Activated naive CD4-positive, alpha-beta T cell treated with anti-CD3 and anti-CD28 coated beads for 36 hours (primary cell): ENCODE measurements at regions not wholly inside any gene's neighbourhood (a gene's known extent, or its start where the extent isn't known, plus 50 kb on each side); places are given as distances from the start of the nearest gene placed in this dataset.

Experiments
- CTCF ChIA-PET: fragments of 350-600 bp; sonication (Branson Sonifier 250); formaldehyde crosslinking; loops from one replicate; lab custom pipeline; 2021; ENCODE audit warnings: antibody characterized with exemption; lab: Charles Lee
- DNase-seq: peaks from one replicate; pipeline ENCODE4 v3.0.0-alpha.2; 2020
- H3K27ac Mint-ChIP-seq: one replicate; pipeline ENCODE4 v1.8.0; 2021; ENCODE audit warnings: mild to moderate bottlenecking, mixed read lengths
- H3K27me3 Mint-ChIP-seq: one replicate; pipeline ENCODE4 v1.8.0; 2021; ENCODE audit warnings: low read depth, mixed read lengths
- H3K36me3 Mint-ChIP-seq: one replicate; pipeline ENCODE4 v1.8.0; 2021; ENCODE audit warnings: low read depth, mixed read lengths
- H3K4me1 Mint-ChIP-seq: one replicate; pipeline ENCODE4 v1.8.0; 2021; ENCODE audit warnings: low read depth, mixed read lengths
- H3K4me3 Mint-ChIP-seq: one replicate; pipeline ENCODE4 v1.8.0; 2021; ENCODE audit warnings: mild to moderate bottlenecking, moderate library complexity, mixed read lengths
- H3K9me3 Mint-ChIP-seq: one replicate; pipeline ENCODE4 v1.8.0; 2021; ENCODE audit warnings: mixed read lengths
- intact Hi-C: fragments of 100-400 bp; cut with micrococcal nuclease; formaldehyde crosslinking; loops from one replicate; pipeline ENCODE4 v1.15.1; 2023

DNA sequence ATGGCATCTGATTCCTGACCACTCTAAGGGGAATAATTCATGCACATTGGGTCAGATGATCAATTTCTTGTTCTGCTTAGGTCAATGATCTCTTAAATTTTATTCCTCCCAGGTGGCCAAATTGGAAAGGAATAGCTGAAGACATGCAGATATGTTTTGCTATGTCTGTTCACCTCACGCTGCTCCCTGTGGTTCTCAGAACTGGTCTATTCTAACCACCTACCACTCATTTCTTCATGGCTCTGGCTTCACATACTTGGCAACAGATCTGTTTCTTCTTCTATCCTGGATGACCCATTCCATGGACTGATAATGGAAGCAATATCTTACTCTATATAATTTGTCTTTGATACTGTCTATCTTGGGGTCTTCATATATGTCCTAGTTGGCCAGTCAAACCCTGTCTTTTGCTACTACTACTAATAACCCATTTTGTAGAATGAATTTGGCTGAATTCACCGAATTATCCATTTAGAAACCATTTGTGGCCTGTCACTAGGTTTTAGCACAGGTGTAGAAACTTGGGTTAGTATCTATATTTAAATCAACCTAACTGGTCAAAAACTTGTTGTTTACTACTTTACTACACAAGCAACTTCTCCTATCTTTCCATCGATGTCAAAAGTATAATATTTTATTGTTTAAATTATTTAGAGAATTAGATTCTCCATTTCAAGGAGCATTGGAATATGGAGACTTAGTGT, 650.9 kb downstream of the TLE4 start:
- intact Hi-C loops = no loop called here
- Mint-ChIP-seq H3K27ac (no peak overlapping the region), H3K4me1 (no peaks in the 10 kb centered on the region), H3K9me3 (no peaks in the 10 kb centered on the region), H3K36me3 (no peaks in the 10 kb centered on the region), H3K27me3 (no peaks in the 10 kb centered on the region), H3K4me3 (no peak overlapping the region)
- DNase-seq = no peak
- CTCF ChIA-PET = no interaction called here

- CTCF ChIA-PET = no interaction called here
- H3K27ac Mint-ChIP-seq = no peak overlapping the region
- no peaks in the 10 kb centered on the region for H3K9me3 Mint-ChIP-seq
- H3K27me3 Mint-ChIP-seq = no peaks in the 10 kb centered on the region
- intact Hi-C loops = no loop called here
- H3K36me3 Mint-ChIP-seq = no peaks in the 10 kb centered on the region
- no peak overlapping the region for H3K4me3 Mint-ChIP-seq
- no peaks in the 10 kb centered on the region for H3K4me1 Mint-ChIP-seq
- DNase-seq = no peak
Observed at GRCh38 chr9:80218328-80218727, 646.6 kb downstream of the TLE4 start.

DNA sequence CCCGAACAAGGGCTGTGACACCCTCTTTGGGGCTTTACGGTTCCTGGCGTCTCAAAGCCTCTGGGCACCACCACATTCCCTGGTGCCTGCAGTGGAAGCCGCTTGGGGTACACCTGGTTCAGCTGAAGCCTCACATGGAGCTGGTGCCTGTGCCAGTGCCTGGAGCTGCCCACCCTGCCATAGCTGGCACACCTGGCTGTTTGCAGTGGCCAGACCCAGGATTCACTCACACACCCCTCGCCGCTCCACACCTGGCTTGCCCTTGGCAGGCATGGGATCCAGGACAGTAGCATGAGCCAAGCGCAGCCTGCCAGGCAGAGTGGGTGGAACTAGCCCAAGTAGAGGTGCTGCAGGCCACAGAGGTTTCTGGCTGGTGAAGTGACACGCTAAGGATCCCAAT, 641.8 kb downstream of the TLE4 start:
- CTCF ChIA-PET = no interaction called here
- intact Hi-C loops = no loop called here
- DNase-seq = no peak
- no peak overlapping the region for H3K4me3 Mint-ChIP-seq
- H3K4me1 Mint-ChIP-seq = no peaks in the 10 kb centered on the region
- no peaks in the 10 kb centered on the region for H3K27me3 Mint-ChIP-seq
- peaks cover 9% of the 10 kb centered on the region for H3K9me3 Mint-ChIP-seq
- H3K36me3 Mint-ChIP-seq = no peaks in the 10 kb centered on the region
- H3K27ac Mint-ChIP-seq = no peak overlapping the region

DNA sequence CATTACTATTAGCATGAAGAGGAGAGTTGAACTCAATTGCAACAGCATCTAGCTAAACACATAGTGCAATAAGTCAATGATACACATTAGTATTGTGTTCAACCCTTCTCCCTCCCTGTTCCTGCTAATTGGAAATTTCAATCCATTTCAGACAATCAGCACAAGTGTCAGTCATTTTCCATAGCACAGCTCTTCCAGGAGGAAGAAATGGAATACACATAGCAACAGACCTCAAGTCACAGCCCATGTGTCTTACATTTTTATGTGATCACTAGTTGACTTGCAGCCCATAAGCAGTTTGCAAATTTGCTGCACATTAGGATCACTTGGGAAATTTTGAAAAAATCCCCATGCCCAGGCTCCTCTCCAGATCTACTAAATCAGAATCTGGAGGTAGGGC, 636.9 kb downstream of the TLE4 start:
- no peak overlapping the region for H3K4me3 Mint-ChIP-seq
- intact Hi-C loops = no loop called here
- no peaks in the 10 kb centered on the region for H3K4me1 Mint-ChIP-seq
- H3K27ac Mint-ChIP-seq = no peak overlapping the region
- H3K36me3 Mint-ChIP-seq = no peaks in the 10 kb centered on the region
- CTCF ChIA-PET = no interaction called here
- no peaks in the 10 kb centered on the region for H3K27me3 Mint-ChIP-seq
- DNase-seq = no peak
- peaks cover 11% of the 10 kb centered on the region for H3K9me3 Mint-ChIP-seq

DNA sequence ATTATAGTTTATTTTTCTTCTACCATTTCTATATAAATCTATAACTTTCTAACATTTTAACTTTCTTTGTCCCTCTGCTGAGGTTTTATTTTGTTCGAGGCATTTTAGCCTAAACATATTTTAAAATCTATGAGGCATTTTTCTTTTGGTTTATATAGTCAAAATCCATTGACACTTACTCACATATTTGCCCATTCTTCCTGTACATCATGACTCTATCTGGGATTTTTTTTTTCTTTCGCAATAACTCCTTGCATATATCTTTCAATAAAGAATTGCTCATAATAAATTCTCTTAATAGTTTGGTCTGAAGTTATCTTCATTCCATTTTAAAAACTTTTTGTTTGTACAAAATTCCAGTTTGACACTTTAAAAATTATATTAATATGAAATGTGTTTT, 632.3 kb downstream of the TLE4 start:
- no peaks in the 10 kb centered on the region for H3K27me3 Mint-ChIP-seq
- no peaks in the 10 kb centered on the region for H3K4me1 Mint-ChIP-seq
- CTCF ChIA-PET = no interaction called here
- DNase-seq = no peak
- intact Hi-C loops = no loop called here
- H3K9me3 Mint-ChIP-seq = peaks cover 2% of the 10 kb centered on the region
- H3K36me3 Mint-ChIP-seq = no peaks in the 10 kb centered on the region
- no peak overlapping the region for H3K27ac Mint-ChIP-seq
- H3K4me3 Mint-ChIP-seq = no peak overlapping the region

DNA sequence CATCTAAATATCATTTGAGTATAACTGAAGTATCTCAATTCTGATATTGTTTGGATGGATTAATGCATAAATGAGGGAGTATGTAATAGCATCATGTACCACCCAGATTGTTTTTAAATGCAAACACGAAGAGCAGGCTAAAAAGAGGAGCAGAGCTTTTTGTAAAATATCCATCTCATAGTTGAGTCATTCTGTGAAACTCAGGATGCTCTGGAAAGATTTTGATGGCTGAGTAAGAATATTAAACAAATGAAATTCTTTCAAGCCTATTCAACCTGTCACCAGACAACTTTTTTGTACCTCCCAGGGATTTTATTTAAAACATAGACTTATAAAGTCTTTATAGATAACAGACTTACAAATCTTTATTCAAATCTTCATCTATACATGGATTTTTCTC, 625.9 kb downstream of the TLE4 start:
- intact Hi-C loops = no loop called here
- Mint-ChIP-seq H3K4me1 (no peaks in the 10 kb centered on the region), H3K4me3 (no peak overlapping the region), H3K9me3 (no peaks in the 10 kb centered on the region), H3K36me3 (no peaks in the 10 kb centered on the region), H3K27me3 (peaks cover under 1% of the 10 kb centered on the region), H3K27ac (no peak overlapping the region)
- DNase-seq = no peak
- CTCF ChIA-PET = no interaction called here

- Mint-ChIP-seq H3K27me3 (peaks cover 3% of the 10 kb centered on the region), H3K27ac (no peak overlapping the region), H3K9me3 (no peaks in the 10 kb centered on the region), H3K36me3 (no peaks in the 10 kb centered on the region), H3K4me3 (no peak overlapping the region), H3K4me1 (no peaks in the 10 kb centered on the region)
- DNase-seq = no peak
- intact Hi-C loops = no loop called here
- CTCF ChIA-PET = interaction anchor here (0.7 kb wide), 1 partner anchor 8 kb away, joined by 3 read pairs; no protein-coding TSS in a partner anchor
Observed at GRCh38 chr9:80191108-80191507, 619.3 kb downstream of the TLE4 start.

DNA sequence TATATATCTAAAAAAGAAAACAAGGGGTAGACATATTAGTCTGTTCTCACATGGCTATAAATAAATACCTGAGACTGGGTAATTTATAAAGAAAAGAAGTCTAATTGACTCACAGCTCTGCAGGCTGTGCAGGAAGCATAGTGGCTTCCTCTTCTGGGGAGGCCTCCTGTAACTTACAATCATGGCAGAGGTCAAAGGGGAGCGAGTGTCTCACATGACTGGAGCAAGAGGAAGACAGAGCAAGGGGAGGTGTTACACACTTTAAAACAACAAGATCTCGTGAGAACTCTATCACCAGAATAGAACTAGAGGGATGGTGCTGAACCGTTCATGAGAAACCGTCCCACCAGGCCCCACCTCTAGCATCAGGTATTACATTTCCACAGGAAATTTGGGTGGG, 616.8 kb downstream of the TLE4 start:
- H3K27ac Mint-ChIP-seq = no peak overlapping the region
- intact Hi-C loops = no loop called here
- H3K4me3 Mint-ChIP-seq = no peak overlapping the region
- no peaks in the 10 kb centered on the region for H3K36me3 Mint-ChIP-seq
- H3K9me3 Mint-ChIP-seq = no peaks in the 10 kb centered on the region
- CTCF ChIA-PET = no interaction called here
- peaks cover 7% of the 10 kb centered on the region for H3K27me3 Mint-ChIP-seq
- H3K4me1 Mint-ChIP-seq = no peaks in the 10 kb centered on the region
- DNase-seq = no peak

GRCh38 chr9:80185112-80185738, 613.5 kb downstream of the TLE4 start:
- CTCF ChIA-PET = interaction anchor here (0.6 kb wide), 1 partner anchor 1315 kb away, joined by 3 read pairs; no protein-coding TSS in a partner anchor
- H3K4me1 Mint-ChIP-seq = no peaks in the 10 kb centered on the region
- H3K27me3 Mint-ChIP-seq = peaks cover 3% of the 10 kb centered on the region
- H3K27ac Mint-ChIP-seq = no peak overlapping the region
- no peak overlapping the region for H3K4me3 Mint-ChIP-seq
- intact Hi-C loops = no loop called here
- no peak for DNase-seq
- no peaks in the 10 kb centered on the region for H3K9me3 Mint-ChIP-seq
- no peaks in the 10 kb centered on the region for H3K36me3 Mint-ChIP-seq

DNA sequence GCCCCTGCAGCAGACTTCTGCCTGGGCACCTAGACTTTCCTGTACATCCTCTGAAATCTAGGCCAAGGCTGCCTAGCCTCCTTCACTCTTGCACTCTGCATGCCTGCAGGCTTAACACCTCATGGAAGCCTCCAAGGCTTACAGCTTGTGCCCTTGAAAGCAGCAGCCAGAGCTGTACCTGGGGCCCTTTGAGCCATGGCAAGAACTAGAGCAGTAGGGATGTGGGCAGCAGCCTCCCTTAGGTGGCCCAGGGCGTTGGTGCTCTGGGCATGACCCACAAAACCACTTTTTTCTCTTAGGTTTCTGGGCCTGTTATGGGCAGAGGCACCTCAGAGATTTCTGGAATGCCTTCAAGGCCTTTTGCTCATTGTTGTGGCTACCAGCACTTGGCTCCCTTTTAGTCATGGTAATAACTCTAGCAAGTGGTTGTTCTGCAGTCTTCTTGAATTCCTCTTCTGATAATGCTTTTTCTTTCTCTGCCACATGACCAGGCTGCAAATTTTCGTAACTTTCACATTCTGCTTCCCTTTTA, 606.2 kb downstream of the TLE4 start:
- CTCF ChIA-PET = no interaction called here
- Mint-ChIP-seq H3K4me3 (no peak overlapping the region), H3K36me3 (no peaks in the 10 kb centered on the region), H3K4me1 (no peaks in the 10 kb centered on the region), H3K27me3 (no peaks in the 10 kb centered on the region), H3K27ac (no peak overlapping the region), H3K9me3 (no peaks in the 10 kb centered on the region)
- intact Hi-C loops = loop anchor here (5.0 to 10.0 kb wide), 2 partner anchors 703 to 1509 kb away; partner anchors contain the start of gene TLE1
- no peak for DNase-seq

GRCh38 chr9:80175286-80176150, 603.8 kb downstream of the TLE4 start:
- intact Hi-C loops = loop anchor here (5.0 to 10.0 kb wide), 2 partner anchors 701 to 1512 kb away; partner anchors contain the start of gene TLE1
- Mint-ChIP-seq H3K27ac (no peak overlapping the region), H3K27me3 (peaks cover 4% of the 10 kb centered on the region), H3K4me3 (no peak overlapping the region), H3K4me1 (no peaks in the 10 kb centered on the region), H3K9me3 (no peaks in the 10 kb centered on the region), H3K36me3 (no peaks in the 10 kb centered on the region)
- peak; percentile 28 for DNase-seq
- CTCF ChIA-PET = interaction anchor here (0.7 to 1.1 kb wide), 3 partner anchors 59 to 1700 kb away, joined by 3 to 5 read pairs (median 3); no protein-coding TSS in a partner anchor

DNA sequence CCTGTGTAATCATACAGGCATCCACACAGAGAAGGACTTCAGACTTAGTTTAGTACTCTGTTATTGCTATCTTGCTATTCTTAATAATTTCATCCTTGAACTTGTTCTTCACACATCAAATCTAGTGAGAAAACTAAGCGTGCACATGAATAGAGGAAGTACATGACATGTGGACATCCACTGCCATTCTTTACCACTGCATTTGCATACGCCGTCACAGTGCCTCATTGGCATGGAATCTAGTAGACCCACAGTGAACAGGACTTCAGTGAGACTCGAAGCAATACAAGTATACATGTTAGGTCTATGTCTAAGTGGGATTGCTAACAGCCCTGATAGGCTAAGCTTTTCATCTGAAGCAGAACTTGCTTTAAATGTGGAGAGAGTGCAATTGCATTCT, 592.1 kb downstream of the TLE4 start:
- no peak overlapping the region for H3K4me3 Mint-ChIP-seq
- peaks cover 6% of the 10 kb centered on the region for H3K27me3 Mint-ChIP-seq
- no peak for DNase-seq
- no peaks in the 10 kb centered on the region for H3K9me3 Mint-ChIP-seq
- intact Hi-C loops = no loop called here
- H3K36me3 Mint-ChIP-seq = no peaks in the 10 kb centered on the region
- no peaks in the 10 kb centered on the region for H3K4me1 Mint-ChIP-seq
- CTCF ChIA-PET = no interaction called here
- no peak overlapping the region for H3K27ac Mint-ChIP-seq
